ENCODE measurements at regions not wholly inside any gene's neighbourhood (a gene's known extent, or its start where the extent isn't known, plus 50 kb on each side); places are given as distances from the start of the nearest gene placed in this dataset.

GRCh38 chr7:115241151-115241550 lies 319.3 kb downstream of the MDFIC start:
- Histone ChIP-seq H3K4me1 (ENCODE audit: control insufficient read depth in 1 of 2, low read depth in 2 of 2) (no peaks in the 10 kb centered on the region), H3K27me3 (replicated peaks; ENCODE audit: insufficient read depth) (no peaks in the 10 kb centered on the region), H3K36me3 (no peaks in the 10 kb centered on the region), H3K27ac (no peak overlapping the region), H3K4me3 (no peak overlapping the region), H3K9me3 (no peaks in the 10 kb centered on the region)
- ATAC-seq (ENCODE audit: insufficient number of reproducible peaks, low FRiP score, low read depth) (no peak), DNase-seq (ENCODE audit: low spot score) (no peak)
- TF ChIP-seq CTCF (IDR thresholded peaks at IDR 0.05): no peak

GRCh38 chr7:115240242-115240641 lies 318.3 kb downstream of the MDFIC start:
- no peak for TF ChIP-seq CTCF (IDR thresholded peaks at IDR 0.05)
- H3K36me3 ChIP-seq: no peaks in the 10 kb centered on the region
- H3K27ac ChIP-seq: no peak overlapping the region
- H3K4me1 ChIP-seq (ENCODE audit: control insufficient read depth in 1 of 2, low read depth in 2 of 2): no peaks in the 10 kb centered on the region
- ATAC-seq (ENCODE audit: insufficient number of reproducible peaks, low FRiP score, low read depth): no peak
- no peak for DNase-seq (ENCODE audit: low spot score)
- H3K9me3 ChIP-seq: no peaks in the 10 kb centered on the region
- H3K27me3 ChIP-seq (replicated peaks; ENCODE audit: insufficient read depth): no peaks in the 10 kb centered on the region
- no peak overlapping the region for H3K4me3 ChIP-seq

- no peak for TF ChIP-seq CTCF (IDR thresholded peaks at IDR 0.05)
- Histone ChIP-seq H3K4me3 (no peak overlapping the region), H3K27me3 (replicated peaks; ENCODE audit: insufficient read depth) (no peaks in the 10 kb centered on the region), H3K36me3 (no peaks in the 10 kb centered on the region), H3K9me3 (no peaks in the 10 kb centered on the region), H3K4me1 (ENCODE audit: control insufficient read depth in 1 of 2, low read depth in 2 of 2) (peaks cover 3 to 8% of the 10 kb centered on the region in 2 donors), H3K27ac (no peak overlapping the region)
- ATAC-seq (ENCODE audit: insufficient number of reproducible peaks, low FRiP score, low read depth) (no peak), DNase-seq (ENCODE audit: low spot score) (no peak)
Observed at GRCh38 chr7:115235075-115235474, 313.2 kb downstream of the MDFIC start.

- DNase-seq (ENCODE audit: low spot score) (no peak), ATAC-seq (ENCODE audit: insufficient number of reproducible peaks, low FRiP score, low read depth) (no peak)
- no peak overlapping the region for H3K4me3 ChIP-seq
- H3K36me3 ChIP-seq: no peaks in the 10 kb centered on the region
- H3K9me3 ChIP-seq: no peaks in the 10 kb centered on the region
- TF ChIP-seq CTCF (IDR thresholded peaks at IDR 0.05): no peak
- no peaks in the 10 kb centered on the region for H3K27me3 ChIP-seq (replicated peaks; ENCODE audit: insufficient read depth)
- H3K4me1 ChIP-seq (ENCODE audit: control insufficient read depth in 1 of 2, low read depth in 2 of 2): peaks cover 3 to 8% of the 10 kb centered on the region in 2 donors
- H3K27ac ChIP-seq: no peak overlapping the region
Observed at GRCh38 chr7:115233809-115234208, 311.9 kb downstream of the MDFIC start.

- TF ChIP-seq CTCF (IDR thresholded peaks at IDR 0.05): no peak
- ATAC-seq (ENCODE audit: insufficient number of reproducible peaks, low FRiP score, low read depth) (no peak), DNase-seq (ENCODE audit: low spot score) (no peak)
- Histone ChIP-seq H3K9me3 (no peaks in the 10 kb centered on the region), H3K27ac (no peak overlapping the region), H3K4me1 (ENCODE audit: control insufficient read depth in 1 of 2, low read depth in 2 of 2) (peaks cover 6 to 14% of the 10 kb centered on the region in 2 donors), H3K4me3 (no peak overlapping the region), H3K27me3 (replicated peaks; ENCODE audit: insufficient read depth) (no peaks in the 10 kb centered on the region), H3K36me3 (no peaks in the 10 kb centered on the region)
Observed at GRCh38 chr7:115232041-115232440, 310.1 kb downstream of the MDFIC start.

Measured in thoracic aorta (tissue), 2 donors.